K562 (cell line): ENCODE measurements at regions not wholly inside any gene's neighbourhood (a gene's known extent, or its start where the extent isn't known, plus 50 kb on each side); places are given as distances from the start of the nearest gene placed in this dataset.

Experiments
- CBFA2T3 ChIP-seq: fragments of 450-650 bp; IDR thresholded peaks from 2 replicates; pipeline ENCODE4 v1.6.1; 2017
- DACH1 ChIP-seq: fragments of 450-650 bp; IDR thresholded peaks from 2 replicates; pipeline ENCODE4 v1.6.1; 2018; ENCODE audit not compliant: partially characterized antibody
- DPF2 ChIP-seq: fragments of 450-650 bp; IDR thresholded peaks from 2 replicates; pipeline ENCODE4 v1.6.1; 2016
- GTF2A2 ChIP-seq: IDR thresholded peaks from 2 replicates; pipeline ENCODE4 v1.6.1; 2016; ENCODE audit warnings: mild to moderate bottlenecking, missing genetic modification characterization, missing compliant biosample characterization
- JUN ChIP-seq, 2 experiments: sonication (generic) in 1 of 2; formaldehyde crosslinking in 1 of 2; IDR thresholded peaks; 2 replicates each; pipeline versions ENCODE4 v1.6.1 to v1.8.0; 2012 to 2022; ENCODE audit warnings: borderline replicate concordance in 2 of 2, mild to moderate bottlenecking in 2 of 2, improper control_type of control experiment in 1 of 2, low read depth in 1 of 2, low read length in 1 of 2, missing genetic modification reagents in 1 of 2
- JUND ChIP-seq, 2 experiments: IDR thresholded peaks; 2 replicates in 1 of 2; 3 replicates in 1 of 2; pipeline ENCODE4 v1.6.1; 2011; ENCODE audit warnings: borderline replicate concordance in 2 of 2, low read depth in 2 of 2, low read length in 2 of 2, improper control_type of control experiment in 1 of 2, missing biosample characterization in 1 of 2, missing genetic modification characterization in 1 of 2, missing genetic modification reagents in 1 of 2
- NR2C1 ChIP-seq, 2 experiments: fragments of 450-650 bp; IDR thresholded peaks; 2 replicates each; pipeline ENCODE4 v1.6.1; 2017; ENCODE audit warnings: mild to moderate bottlenecking in 2 of 2, antibody characterized with exemption in 1 of 2, inconsistent platforms in 1 of 2, missing compliant biosample characterization in 1 of 2, missing genetic modification characterization in 1 of 2
- NR2C2 ChIP-seq, 2 experiments: fragments of 200-800 bp in 1 of 2; sonication (Bioruptor generic) in 1 of 2; sonication (generic) in 1 of 2; formaldehyde crosslinking in 1 of 2; IDR thresholded peaks; 2 replicates each; pipeline versions ENCODE4 v1.6.1 to v1.8.0; 2016 to 2022; ENCODE audit warnings: mild to moderate bottlenecking in 1 of 2, missing compliant biosample characterization in 1 of 2, missing genetic modification characterization in 1 of 2, missing genetic modification reagents in 1 of 2
- SRF ChIP-seq, 2 experiments: fragments of 250-450, 450-650 bp in 1 of 2; sonication (Bioruptor Pico) in 1 of 2; sonication (generic) in 1 of 2; formaldehyde crosslinking; IDR thresholded peaks; 2 replicates each; pipeline versions ENCODE4 v1.5.0 to v1.5.1; 2020 to 2022; ENCODE audit warnings: mild to moderate bottlenecking in 1 of 2, missing genetic modification reagents in 1 of 2
- TAL1 ChIP-seq: fragments of 450-650 bp; IDR thresholded peaks from 2 replicates; pipeline ENCODE4 v1.6.1; 2016; ENCODE audit warnings: mild to moderate bottlenecking
- ZNF239 ChIP-seq: fragments of 250-450 bp; sonication (Bioruptor Pico); IDR thresholded peaks from 2 replicates; pipeline ENCODE4 v1.4.0; 2020; ENCODE audit warnings: mild to moderate bottlenecking
- TF ChIP-seq, protein P1 (sequence below): fragments of 450-650 bp; IDR thresholded peaks from 2 replicates; pipeline ENCODE4 v1.6.1; 2018; ENCODE audit not compliant: partially characterized antibody
- TF ChIP-seq, protein P2 (sequence below): fragments of 250-450 bp; sonication (Bioruptor Pico); IDR thresholded peaks from 2 replicates; pipeline ENCODE4 v1.4.0; 2020; ENCODE audit warnings: mild to moderate bottlenecking
- TF ChIP-seq, protein P3 (sequence below): sonication (generic); formaldehyde crosslinking; IDR thresholded peaks from 2 replicates; pipeline ENCODE4 v1.8.0; 2022; ENCODE audit warnings: missing genetic modification reagents, mild to moderate bottlenecking, moderate library complexity, borderline replicate concordance
- TF ChIP-seq, protein P4 (sequence below): IDR thresholded peaks from 2 replicates; pipeline ENCODE4 v1.6.1; 2014; ENCODE audit warnings: antibody characterized with exemption

DNA sequence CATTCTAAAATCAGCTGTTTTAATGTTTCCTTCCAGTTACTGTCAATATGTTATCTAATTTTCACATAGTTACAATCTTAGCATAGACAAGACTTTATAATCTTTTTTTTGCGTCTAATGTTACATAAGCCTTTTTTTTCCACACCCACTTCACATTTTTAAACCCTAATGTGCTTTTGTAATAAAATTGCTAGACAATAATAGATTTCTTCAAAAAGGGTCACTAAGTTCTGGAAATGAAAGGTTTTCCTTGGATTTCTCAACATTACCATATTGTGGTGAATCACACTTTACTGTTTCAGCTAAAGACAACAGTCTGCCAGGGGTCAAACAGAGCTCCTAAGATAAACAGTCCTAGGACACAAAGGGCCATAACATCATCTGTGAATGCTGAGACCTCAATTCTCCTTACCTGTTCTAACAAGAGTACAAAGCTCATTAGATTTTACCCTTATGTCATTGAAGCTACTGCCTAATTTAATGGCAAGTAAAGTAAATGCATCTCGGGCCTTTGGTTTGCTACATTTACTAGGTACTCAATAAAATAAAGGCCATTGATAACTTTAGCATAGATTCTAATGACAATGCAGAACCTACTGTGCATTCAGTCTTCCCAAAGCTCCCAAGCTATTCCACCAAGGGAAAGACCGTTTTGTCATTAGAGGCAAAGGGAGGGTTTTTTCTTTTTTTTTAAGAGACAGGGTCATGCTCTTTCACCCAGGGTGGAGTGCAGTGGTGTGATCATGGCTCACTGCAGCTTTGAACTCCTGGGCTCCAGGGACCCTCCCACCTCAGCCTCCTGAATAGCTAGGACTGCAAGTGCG lies 111.2 kb upstream of the SLC38A2 start (continued):
- TF ChIP-seq NR2C2 (CRISPR knock-in tag; IDR thresholded peaks at IDR 0.05) (no peak), NR2C2 (tag; IDR thresholded peaks at IDR 0.05) (peak; percentile 80), JUN (IDR thresholded peaks at IDR 0.05; ENCODE audit: borderline replicate concordance, low read depth, low read length) (0 out of 2 replicates have a peak, but pooled peaks have one; percentile 7), JUN (CRISPR knock-in tag; IDR thresholded peaks at IDR 0.05; ENCODE audit: borderline replicate concordance) (no peak), GTF2A2 (tag) (peak; percentile 59; the same call in 1 of the 2 replicates), NR2C1 (IDR thresholded peaks at IDR 0.05) (peak; percentile 36; the same call in 1 of the 2 replicates), NR2C1 (tag; IDR thresholded peaks at IDR 0.05) (peak; percentile 54; the same call in 1 of the 2 replicates), TAL1 (peak; percentile 28), DACH1 (peak; percentile 39), CBFA2T3 (peak; percentile 45; the same call in 1 of the 2 replicates), SRF (CRISPR knock-in tag; IDR thresholded peaks at IDR 0.05) (peak in 1 of 2 experiments; percentile 18; a peak in 1 of 4 replicates), JUND (IDR thresholded peaks at IDR 0.05; ENCODE audit: borderline replicate concordance, low read depth, low read length) (no peak), JUND (tag; IDR thresholded peaks at IDR 0.05; ENCODE audit: borderline replicate concordance, low read depth, low read length) (0 out of 3 replicates have a peak, but pooled peaks have one; percentile 11), ZNF239 (no peak), DPF2 (peak; percentile 65; the same call in 1 of the 2 replicates)
- TF ChIP-seq, protein P1, sequence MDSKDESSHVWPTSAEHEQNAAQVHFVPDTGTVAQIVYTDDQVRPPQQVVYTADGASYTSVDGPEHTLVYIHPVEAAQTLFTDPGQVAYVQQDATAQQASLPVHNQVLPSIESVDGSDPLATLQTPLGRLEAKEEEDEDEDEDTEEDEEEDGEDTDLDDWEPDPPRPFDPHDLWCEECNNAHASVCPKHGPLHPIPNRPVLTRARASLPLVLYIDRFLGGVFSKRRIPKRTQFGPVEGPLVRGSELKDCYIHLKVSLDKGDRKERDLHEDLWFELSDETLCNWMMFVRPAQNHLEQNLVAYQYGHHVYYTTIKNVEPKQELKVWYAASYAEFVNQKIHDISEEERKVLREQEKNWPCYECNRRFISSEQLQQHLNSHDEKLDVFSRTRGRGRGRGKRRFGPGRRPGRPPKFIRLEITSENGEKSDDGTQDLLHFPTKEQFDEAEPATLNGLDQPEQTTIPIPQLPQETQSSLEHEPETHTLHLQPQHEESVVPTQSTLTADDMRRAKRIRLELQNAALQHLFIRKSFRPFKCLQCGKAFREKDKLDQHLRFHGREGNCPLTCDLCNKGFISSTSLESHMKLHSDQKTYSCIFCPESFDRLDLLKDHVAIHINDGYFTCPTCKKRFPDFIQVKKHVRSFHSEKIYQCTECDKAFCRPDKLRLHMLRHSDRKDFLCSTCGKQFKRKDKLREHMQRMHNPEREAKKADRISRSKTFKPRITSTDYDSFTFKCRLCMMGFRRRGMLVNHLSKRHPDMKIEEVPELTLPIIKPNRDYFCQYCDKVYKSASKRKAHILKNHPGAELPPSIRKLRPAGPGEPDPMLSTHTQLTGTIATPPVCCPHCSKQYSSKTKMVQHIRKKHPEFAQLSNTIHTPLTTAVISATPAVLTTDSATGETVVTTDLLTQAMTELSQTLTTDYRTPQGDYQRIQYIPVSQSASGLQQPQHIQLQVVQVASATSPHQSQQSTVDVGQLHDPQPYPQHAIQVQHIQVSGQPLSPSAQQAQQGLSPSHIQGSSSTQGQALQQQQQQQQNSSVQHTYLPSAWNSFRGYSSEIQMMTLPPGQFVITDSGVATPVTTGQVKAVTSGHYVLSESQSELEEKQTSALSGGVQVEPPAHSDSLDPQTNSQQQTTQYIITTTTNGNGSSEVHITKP = no peak
- TF ChIP-seq, protein P2, sequence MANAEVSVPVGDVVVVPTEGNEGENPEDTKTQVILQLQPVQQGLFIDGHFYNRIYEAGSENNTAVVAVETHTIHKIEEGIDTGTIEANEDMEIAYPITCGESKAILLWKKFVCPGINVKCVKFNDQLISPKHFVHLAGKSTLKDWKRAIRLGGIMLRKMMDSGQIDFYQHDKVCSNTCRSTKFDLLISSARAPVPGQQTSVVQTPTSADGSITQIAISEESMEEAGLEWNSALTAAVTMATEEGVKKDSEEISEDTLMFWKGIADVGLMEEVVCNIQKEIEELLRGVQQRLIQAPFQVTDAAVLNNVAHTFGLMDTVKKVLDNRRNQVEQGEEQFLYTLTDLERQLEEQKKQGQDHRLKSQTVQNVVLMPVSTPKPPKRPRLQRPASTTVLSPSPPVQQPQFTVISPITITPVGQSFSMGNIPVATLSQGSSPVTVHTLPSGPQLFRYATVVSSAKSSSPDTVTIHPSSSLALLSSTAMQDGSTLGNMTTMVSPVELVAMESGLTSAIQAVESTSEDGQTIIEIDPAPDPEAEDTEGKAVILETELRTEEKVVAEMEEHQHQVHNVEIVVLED = no peak
- TF ChIP-seq, protein P3, sequence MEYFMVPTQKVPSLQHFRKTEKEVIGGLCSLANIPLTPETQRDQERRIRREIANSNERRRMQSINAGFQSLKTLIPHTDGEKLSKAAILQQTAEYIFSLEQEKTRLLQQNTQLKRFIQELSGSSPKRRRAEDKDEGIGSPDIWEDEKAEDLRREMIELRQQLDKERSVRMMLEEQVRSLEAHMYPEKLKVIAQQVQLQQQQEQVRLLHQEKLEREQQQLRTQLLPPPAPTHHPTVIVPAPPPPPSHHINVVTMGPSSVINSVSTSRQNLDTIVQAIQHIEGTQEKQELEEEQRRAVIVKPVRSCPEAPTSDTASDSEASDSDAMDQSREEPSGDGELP (CRISPR knock-in tag) = peak; percentile 31; the same call in 1 of the 2 replicates
- TF ChIP-seq, protein P4, sequence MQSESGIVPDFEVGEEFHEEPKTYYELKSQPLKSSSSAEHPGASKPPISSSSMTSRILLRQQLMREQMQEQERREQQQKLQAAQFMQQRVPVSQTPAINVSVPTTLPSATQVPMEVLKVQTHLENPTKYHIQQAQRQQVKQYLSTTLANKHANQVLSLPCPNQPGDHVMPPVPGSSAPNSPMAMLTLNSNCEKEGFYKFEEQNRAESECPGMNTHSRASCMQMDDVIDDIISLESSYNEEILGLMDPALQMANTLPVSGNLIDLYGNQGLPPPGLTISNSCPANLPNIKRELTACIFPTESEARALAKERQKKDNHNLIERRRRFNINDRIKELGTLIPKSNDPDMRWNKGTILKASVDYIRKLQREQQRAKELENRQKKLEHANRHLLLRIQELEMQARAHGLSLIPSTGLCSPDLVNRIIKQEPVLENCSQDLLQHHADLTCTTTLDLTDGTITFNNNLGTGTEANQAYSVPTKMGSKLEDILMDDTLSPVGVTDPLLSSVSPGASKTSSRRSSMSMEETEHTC = no peak
